SU-DHL-6 (cell line): ENCODE measurements at regions not wholly inside any gene's neighbourhood (a gene's known extent, or its start where the extent isn't known, plus 50 kb on each side); places are given as distances from the start of the nearest gene placed in this dataset.

Experiments used
- CTCF ChIP-seq: fragments of 200-600 bp; sonication (generic); IDR thresholded peaks from one replicate; pipeline ENCODE4 v1.5.1; 2017; ENCODE audit warnings: antibody characterized with exemption, mild to moderate bottlenecking, low read length, moderate library complexity; ENCODE audit not compliant: insufficient read depth, poor library complexity, severe bottlenecking
- EZH2phosphoT487 ChIP-seq: fragments of 200-600 bp; sonication (generic), shearing (Covaris generic); conservative IDR thresholded peaks from 2 replicates; pipeline ENCODE4 v1.6.1; 2018; ENCODE audit warnings: mild to moderate bottlenecking, antibody characterized with exemption, low read length, moderate library complexity, mixed read lengths

GRCh38 chr7:47148536-47149207 lies 433.2 kb downstream of the TNS3 start:
- no peak for TF ChIP-seq CTCF
- TF ChIP-seq EZH2phosphoT487 = no peak
